C4-2B (cell line): ENCODE measurements at regions not wholly inside any gene's neighbourhood (a gene's known extent, or its start where the extent isn't known, plus 50 kb on each side); places are given as distances from the start of the nearest gene placed in this dataset.

Source experiments
- CTCF ChIP-seq: fragments of 450-650 bp; conservative IDR thresholded peaks from 2 replicates; pipeline ENCODE4 v1.5.1; 2017; ENCODE audit warnings: mild to moderate bottlenecking
- ZFX ChIP-seq: fragments of 450-650 bp; IDR thresholded peaks from 2 replicates; pipeline ENCODE4 v1.6.1; 2017

- no peak for TF ChIP-seq CTCF
- no peak for TF ChIP-seq ZFX
Observed at GRCh38 chr1:56151402-56151801, 428.0 kb downstream of the PLPP3 start.
